HepG2 (cell line): ENCODE measurements at regions not wholly inside any gene's neighbourhood (a gene's known extent, or its start where the extent isn't known, plus 50 kb on each side); places are given as distances from the start of the nearest gene placed in this dataset.

Source experiments
- ATAC-seq: fragments of 200-7000 bp; cut with Tn5 transposase; 3 replicates; pipeline ENCODE4 v1.9.1; 2020; ENCODE audit warnings: mild to moderate bottlenecking, moderate library complexity
- BruUV-seq: library from RNA; stranded (reverse); fragments of 400-500 nt; replicated peaks from 2 replicates; lab custom pipeline; 2021; lab: Mats Ljungman, UMichigan
- CTCF ChIA-PET: fragments of 300-600 bp; formaldehyde crosslinking; extraction: SDS; loops from one replicate; lab custom pipeline; 2021; ENCODE audit warnings: low total read pairs, inconsistent platforms, low intra/inter-chr PET ratio; lab: Yijun Ruan, JAX
- POLR2A ChIA-PET: fragments of 350-600 bp; sonication (Branson Sonifier 250); formaldehyde crosslinking; loops from one replicate; lab custom pipeline; 2020; ENCODE audit warnings: antibody characterized with exemption, inconsistent platforms; lab: Yijun Ruan, JAX
- DNase-seq: peaks from one replicate; pipeline ENCODE4 v3.0.0-alpha.2; 2015; ENCODE audit warnings: low spot score
- FAIRE-seq: peaks from 3 replicates; lab custom pipeline; 2011; peaks lifted over from hg19 to GRCh38; lab: Jason Lieb, UNC
- H2AFZ ChIP-seq: one replicate; pipeline ENCODE4 v1.6.1; 2011; ENCODE audit warnings: low read length, inconsistent platforms
- H3K27ac ChIP-seq: fragments of 300-600 bp; 3 replicates; pipeline ENCODE4 v1.8.0; 2011; ENCODE audit warnings: mixed run types, mild to moderate bottlenecking, mixed read lengths, low read length, inconsistent platforms; ENCODE audit not compliant: insufficient read depth; ENCODE audit errors: extremely low read length
- H3K27me3 ChIP-seq, 2 experiments: fragments of 200-600 bp in 1 of 2; 2 replicates in 1 of 2; 3 replicates in 1 of 2; pipeline versions ENCODE4 v1.6.0 to v1.8.0; 2011; ENCODE audit warnings: low read length in 2 of 2, mild to moderate bottlenecking in 2 of 2, moderate library complexity in 2 of 2, inconsistent platforms in 1 of 2; ENCODE audit not compliant: insufficient read depth in 2 of 2, control insufficient read depth in 1 of 2
- H3K36me3 ChIP-seq, 2 experiments: fragments of 200-600 bp in 1 of 2; replicated peaks in 1 of 2; 2 replicates in 1 of 2; 3 replicates in 1 of 2; pipeline versions ENCODE4 v1.5.1 to v1.8.0; 2011; ENCODE audit warnings: low read length in 2 of 2, inconsistent platforms in 1 of 2; ENCODE audit not compliant: insufficient read depth in 2 of 2, control insufficient read depth in 1 of 2
- H3K4me1 ChIP-seq: 2 replicates; pipeline ENCODE4 v1.5.1; 2012; ENCODE audit warnings: low read length, inconsistent platforms; ENCODE audit not compliant: insufficient read depth
- H3K4me2 ChIP-seq: 2 replicates; pipeline ENCODE4 v1.6.0; 2011; ENCODE audit warnings: low read depth, low read length, inconsistent platforms
- H3K4me3 ChIP-seq, 3 experiments: fragments of 200-600 bp in 1 of 3; sonication (generic), shearing (Covaris generic) in 1 of 3; replicated peaks in 1 of 3; 2 replicates each; pipeline ENCODE4 v1.5.1; 2011 to 2016; ENCODE audit warnings: low read length in 3 of 3, inconsistent platforms in 2 of 3, low read depth in 2 of 3, mild to moderate bottlenecking in 2 of 3, control low read depth in 1 of 3, mixed read lengths in 1 of 3; ENCODE audit not compliant: insufficient read depth in 1 of 3
- H3K79me2 ChIP-seq: one replicate; pipeline ENCODE4 v1.6.1; 2011; ENCODE audit warnings: low read length, inconsistent platforms; ENCODE audit not compliant: insufficient read depth
- H3K9ac ChIP-seq: 2 replicates; pipeline ENCODE4 v1.6.0; 2011; ENCODE audit warnings: mild to moderate bottlenecking, low read depth, low read length, inconsistent platforms; ENCODE audit not compliant: insufficient read depth
- H3K9me3 ChIP-seq: 2 replicates; pipeline ENCODE4 v1.5.1; 2012; ENCODE audit warnings: mild to moderate bottlenecking, low read length
- H4K20me1 ChIP-seq: 2 replicates; pipeline ENCODE4 v1.6.0; 2011; ENCODE audit warnings: inconsistent platforms, mild to moderate bottlenecking, low read length, moderate library complexity; ENCODE audit not compliant: insufficient read depth
- CBFB ChIP-seq: sonication (generic); formaldehyde crosslinking; IDR thresholded peaks from 2 replicates; pipeline ENCODE4 v1.4.0; 2020; ENCODE audit warnings: missing genetic modification reagents
- DR1 ChIP-seq: sonication (generic); formaldehyde crosslinking; IDR thresholded peaks from 2 replicates; pipeline ENCODE4 v1.8.0; 2021; ENCODE audit warnings: mild to moderate bottlenecking, missing genetic modification reagents, inconsistent platforms
- FOXP4 ChIP-seq: sonication (generic); formaldehyde crosslinking; IDR thresholded peaks from 2 replicates; pipeline ENCODE4 v1.4.0; 2020; ENCODE audit warnings: missing genetic modification reagents
- GABPA ChIP-seq, 2 experiments: IDR thresholded peaks; 2 replicates each; pipeline ENCODE4 v1.6.1; 2011 to 2016; ENCODE audit warnings: low read depth in 2 of 2, low read length in 1 of 2, missing biosample characterization in 1 of 2, missing genetic modification characterization in 1 of 2
- IRF2 ChIP-seq: IDR thresholded peaks from 2 replicates; pipeline ENCODE4 v1.6.1; 2018; ENCODE audit warnings: missing genetic modification reagents, missing compliant biosample characterization
- RERE ChIP-seq: IDR thresholded peaks from 2 replicates; pipeline ENCODE4 v1.6.1; 2016; ENCODE audit warnings: low read depth, missing genetic modification reagents, missing compliant biosample characterization
- RNF219 ChIP-seq: sonication (generic); formaldehyde crosslinking; IDR thresholded peaks from 2 replicates; pipeline ENCODE4 v1.5.0; 2020; ENCODE audit warnings: mild to moderate bottlenecking, missing genetic modification reagents
- STAT6 ChIP-seq: sonication (generic); formaldehyde crosslinking; IDR thresholded peaks from 2 replicates; pipeline ENCODE4 v1.4.0; 2020; ENCODE audit warnings: missing genetic modification reagents, mild to moderate bottlenecking, borderline replicate concordance
- ZBTB14 ChIP-seq: sonication (generic); formaldehyde crosslinking; IDR thresholded peaks from 2 replicates; pipeline ENCODE4 v1.4.0; 2020; ENCODE audit warnings: missing genetic modification reagents
- WGBS: methylation state at CpG from one replicate; pipeline ENCODE4 v1.1.6; 2017; ENCODE audit warnings: low lambda C conversion rate; 5-methylcytosine and 5-hydroxymethylcytosine counted together
- in situ Hi-C: cut with HindIII; loops from 2 replicates; pipeline ENCODE4 v1.10.0; 2017; ENCODE audit warnings: low pct_unique_long_range_greater_than_20kb; ENCODE audit not compliant: extremely low pct_ligation_motif_present
- intact Hi-C: fragments of 100-400 bp; cut with micrococcal nuclease; formaldehyde crosslinking; loops from one replicate; pipeline ENCODE4 v1.10.0; 2022; ENCODE audit not compliant: unreplicated experiment

GRCh38 chr5:175588709-175589429, 69.0 kb upstream of the HRH2 start:
- POLR2A ChIA-PET = no interaction called here
- no peaks in the 10 kb centered on the region for H3K9me3 ChIP-seq
- in situ Hi-C loops (no loop called here), intact Hi-C loops (no loop called here)
- no peak overlapping the region for H3K4me2 ChIP-seq
- no peaks in the 10 kb centered on the region for H3K27me3 ChIP-seq
- no peak overlapping the region for H3K27ac ChIP-seq
- FAIRE-seq (no peak), ATAC-seq (no peak), DNase-seq (no peak)
- H3K4me3 ChIP-seq = no peak overlapping the region
- H4K20me1 ChIP-seq = no peaks in the 10 kb centered on the region
- CTCF ChIA-PET = no interaction called here
- H3K4me1 ChIP-seq = no peaks in the 10 kb centered on the region
- no peak overlapping the region for H3K9ac ChIP-seq
- no peak overlapping the region for H2AFZ ChIP-seq
- no peaks in the 10 kb centered on the region for H3K79me2 ChIP-seq
- 33% methylated on average over 5 of the region's 5 CpGs for WGBS
- H3K36me3 ChIP-seq = no peaks in the 10 kb centered on the region
- BruUV-seq = no TSS peak
- TF ChIP-seq FOXP4 (no peak), IRF2 (no peak), RNF219 (CRISPR knock-in tag) (no peak), CBFB (CRISPR knock-in tag) (no peak), STAT6 (CRISPR knock-in tag) (no peak), GABPA (IDR thresholded peaks at IDR 0.05; ENCODE audit: low read depth, low read length) (no peak), GABPA (CRISPR knock-in tag; IDR thresholded peaks at IDR 0.05; ENCODE audit: low read depth) (no peak), RERE (CRISPR knock-in tag) (no peak), ZBTB14 (no peak), DR1 (no peak)
